ENCODE measurements at regions not wholly inside any gene's neighbourhood (a gene's known extent, or its start where the extent isn't known, plus 50 kb on each side); places are given as distances from the start of the nearest gene placed in this dataset.

- no peak overlapping the region for H4K91ac ChIP-seq (ENCODE audit: insufficient read depth, low read depth, low read length)
- intact Hi-C loops (cut with micrococcal nuclease) (no loop called here), in situ Hi-C loops (cut with MboI; ENCODE audit: low sequenced_read_pairs) (no loop called here), dilution Hi-C loops (cut with HindIII; ENCODE audit: low sequenced_read_pairs, unreplicated experiment) (no loop called here)
- no peak overlapping the region for H3K9ac ChIP-seq (ENCODE audit: low read depth, low read length)
- peak overlapping the region; percentile 9 for H2AK9ac ChIP-seq (replicated peaks; ENCODE audit: low read depth, low read length, poor library complexity)
- no peaks in the 10 kb centered on the region for H4K20me1 ChIP-seq (ENCODE audit: insufficient read depth, low read length)
- ChIA-PET CTCF (no interaction called here), POLR2A (ENCODE audit: unreplicated experiment) (no interaction called here)
- H3K14ac ChIP-seq (replicated peaks; ENCODE audit: low read depth, low read length): no peak overlapping the region
- H2BK15ac ChIP-seq (ENCODE audit: low read depth, low read length): no peak overlapping the region
- no peak overlapping the region for H3K18ac ChIP-seq (ENCODE audit: low read depth, low read length)
- peak overlapping the region; percentile 30; the same call in 1 of the 2 replicates for H3K4ac ChIP-seq (ENCODE audit: low read depth, low read length)
- H3K4me3 ChIP-seq (ENCODE audit: insufficient read depth, low read depth, low read length): no peak overlapping the region
- ATAC-seq (ENCODE audit: low read depth) (no peak), DNase-seq (no peak)
- H3K56ac ChIP-seq (ENCODE audit: extremely low read depth, insufficient read depth, low read length): no peak overlapping the region
- no peaks in the 10 kb centered on the region for H3K36me3 ChIP-seq (ENCODE audit: control insufficient read depth, insufficient read depth, low read length)
- H4K5ac ChIP-seq (ENCODE audit: low read depth, low read length): no peak overlapping the region
- H2BK120ac ChIP-seq (ENCODE audit: low read depth, low read length): peak overlapping the region; percentile 23; the same call in 1 of the 2 replicates
- H2BK20ac ChIP-seq (ENCODE audit: low read depth, low read length): no peak overlapping the region; the same call in 1 of the 2 replicates
- H3K27me3 ChIP-seq (ENCODE audit: control insufficient read depth, insufficient read depth, low read length): no peaks in the 10 kb centered on the region
- H2BK5ac ChIP-seq (ENCODE audit: low read depth, low read length, poor library complexity, severe bottlenecking): no peak overlapping the region
- no peak for TF ChIP-seq RCOR1 (IDR thresholded peaks at IDR 0.05; ENCODE audit: insufficient replicate concordance, low read length)
- TF ChIP-seq MXI1 (IDR thresholded peaks at IDR 0.05; ENCODE audit: borderline replicate concordance, low read depth, low read length): no peak
- no peak for TF ChIP-seq USF2 (IDR thresholded peaks at IDR 0.05; ENCODE audit: low read depth, low read length)
- no peak for TF ChIP-seq FOS (IDR thresholded peaks at IDR 0.05; ENCODE audit: low read depth, low read length)
- no peak for TF ChIP-seq ELK1 (IDR thresholded peaks at IDR 0.05; ENCODE audit: borderline replicate concordance, low read depth, low read length)
- TF ChIP-seq MAFK (IDR thresholded peaks at IDR 0.05; ENCODE audit: low read depth, low read length): no peak
- TF ChIP-seq SMC3 (IDR thresholded peaks at IDR 0.05; ENCODE audit: low read depth, low read length): no peak
- no peak for TF ChIP-seq BHLHE40 (IDR thresholded peaks at IDR 0.05; ENCODE audit: low read depth, low read length)
- no peak for TF ChIP-seq RAD21 (IDR thresholded peaks at IDR 0.05; ENCODE audit: low read length)
- no peak for TF ChIP-seq CEBPB (IDR thresholded peaks at IDR 0.05; ENCODE audit: low read depth, low read length)
- no CpG with 5 or more reads among the region's 2 CpGs for WGBS, 2 experiments (ENCODE audit: extremely low coverage in 2 of 2, insufficient read length in 1 of 2)
- BruUV-seq (replicated peaks): no TSS peak
- no peak overlapping the region for H4K8ac ChIP-seq (ENCODE audit: low read depth in 2 of 2, low read length in 2 of 2)
- no peak overlapping the region for H2AK5ac ChIP-seq (ENCODE audit: low read depth, low read length)
- H3K4me1 ChIP-seq (ENCODE audit: control insufficient read depth, insufficient read depth, low read length): peaks cover 6% of the 10 kb centered on the region
- H2AFZ ChIP-seq (replicated peaks; ENCODE audit: low read length, poor library complexity): no peak overlapping the region
- no peaks in the 10 kb centered on the region; the same call in 1 of the 2 replicates for H3K9me1 ChIP-seq (ENCODE audit: insufficient read depth, low read length)
- no peaks in the 10 kb centered on the region for H3K9me3 ChIP-seq (ENCODE audit: control insufficient read depth, insufficient read depth, low read length)
- no peak overlapping the region for H3K4me2 ChIP-seq (ENCODE audit: low read depth, low read length)
- no peaks in the 10 kb centered on the region for H3K79me1 ChIP-seq (ENCODE audit: low read depth in 1 of 2, low read length in 2 of 2)
- H3K27ac ChIP-seq (ENCODE audit: insufficient read depth, low read length): no peak overlapping the region
- H3K23ac ChIP-seq (ENCODE audit: low read depth, low read length): no peak overlapping the region
Measured at GRCh38 chr14:65357113-65357512, 55.4 kb upstream of the FUT8 start.

Data from IMR-90 (cell line).